Spleen (tissue), 11 donors: ENCODE measurements at regions not wholly inside any gene's neighbourhood (a gene's known extent, or its start where the extent isn't known, plus 50 kb on each side); places are given as distances from the start of the nearest gene placed in this dataset.

Experiments
- DNase-seq: peaks from one replicate; pipeline ENCODE4 v3.0.0-alpha.2; 2020
- H3K27ac ChIP-seq, 8 donors: fragments of 200-600 bp; sonication (generic) in 7 of 8; 1 replicate in 4 of 8; 2 replicates in 4 of 8; pipeline versions ENCODE4 v1.5.0 to v1.8.0; 2016 to 2021; ENCODE audit warnings: inconsistent platforms in 4 of 8, mild to moderate bottlenecking in 4 of 8, moderate library complexity in 1 of 8
- H3K27me3 ChIP-seq, 7 donors: fragments of 200-600 bp; sonication (generic) in 6 of 7; replicated peaks in 1 of 7; 1 replicate in 4 of 7; 2 replicates in 3 of 7; pipeline versions ENCODE4 v1.5.0 to v1.8.0; 2016 to 2021; ENCODE audit warnings: inconsistent platforms in 3 of 7, mild to moderate bottlenecking in 1 of 7
- H3K36me3 ChIP-seq, 6 donors: fragments of 200-600 bp; sonication (generic) in 5 of 6; 1 replicate in 4 of 6; 2 replicates in 2 of 6; pipeline versions ENCODE4 v1.5.0 to v1.8.0; 2016 to 2021; ENCODE audit warnings: inconsistent platforms in 2 of 6
- H3K4me1 ChIP-seq, 6 donors: fragments of 200-600 bp; sonication (generic) in 5 of 6; 1 replicate in 3 of 6; 2 replicates in 3 of 6; pipeline versions ENCODE4 v1.5.0 to v1.8.0; 2016 to 2021; ENCODE audit warnings: inconsistent platforms in 3 of 6
- H3K4me3 ChIP-seq, 8 donors: fragments of 200-600 bp; sonication (generic) in 7 of 8; 1 replicate in 4 of 8; 2 replicates in 4 of 8; pipeline versions ENCODE4 v1.5.0 to v1.8.0; 2016 to 2021; ENCODE audit warnings: inconsistent platforms in 4 of 8, mild to moderate bottlenecking in 4 of 8, moderate library complexity in 2 of 8
- H3K9me3 ChIP-seq, 8 donors: fragments of 200-600 bp; sonication (generic) in 7 of 8; 1 replicate in 4 of 8; 2 replicates in 4 of 8; pipeline versions ENCODE4 v1.5.0 to v1.8.0; 2016 to 2021; ENCODE audit warnings: inconsistent platforms in 4 of 8
- POLR2A ChIP-seq, 3 donors: fragments of 450-650 bp; IDR thresholded peaks; one replicate each; pipeline ENCODE4 v1.5.1; 2017; ENCODE audit warnings: antibody characterized with exemption in 3 of 3, mild to moderate bottlenecking in 1 of 3
- POLR2AphosphoS5 ChIP-seq, 3 donors: sonication (generic); formaldehyde crosslinking; IDR thresholded peaks; one replicate each; pipeline ENCODE4 v1.5.1; 2017; ENCODE audit warnings: antibody characterized with exemption in 3 of 3
- WGBS, 5 donors: extraction: QIAGEN DNeasy Blood & Tissue Kit in 3 of 5; methylation state at CpG; one replicate each; pipeline versions ENCODE4 v1.1.5 to v1.1.7; 2013 to 2018; 5-methylcytosine and 5-hydroxymethylcytosine counted together
- intact Hi-C: fragments of 100-400 bp; cut with DNase I; formaldehyde crosslinking; loops from one replicate; pipeline ENCODE4 v1.15.0; 2023; ENCODE audit warnings: low total_unique reads
- TF ChIP-seq, protein P1 (sequence below), 11 experiments: fragments of 200-600 bp in 7 of 11; fragments of 450-650 bp in 4 of 11; sonication (generic) in 4 of 11; IDR thresholded peaks in 8 of 11; conservative IDR thresholded peaks in 3 of 11; 1 replicate in 7 of 11; 2 replicates in 4 of 11; pipeline versions ENCODE4 v1.4.0 to v1.8.0; 2016 to 2021; ENCODE audit warnings: antibody characterized with exemption in 11 of 11, inconsistent platforms in 4 of 11, mild to moderate bottlenecking in 1 of 11
- donor health status: healthy with polysubstance abuse.
- donor health status: DM: no; HTN: no; CAD: no; lungs with moderate emphysema.
- donor health status: DM: no; HTN: no; CAD: no.
- donor health status: Bipolar disorder and iron deficiency.
- donor health status: healthy.
- donor health status: DM: no; HTN: no; CAD: no.
- donor health status: DM: yes; HTN: yes; CAD: no.

DNA sequence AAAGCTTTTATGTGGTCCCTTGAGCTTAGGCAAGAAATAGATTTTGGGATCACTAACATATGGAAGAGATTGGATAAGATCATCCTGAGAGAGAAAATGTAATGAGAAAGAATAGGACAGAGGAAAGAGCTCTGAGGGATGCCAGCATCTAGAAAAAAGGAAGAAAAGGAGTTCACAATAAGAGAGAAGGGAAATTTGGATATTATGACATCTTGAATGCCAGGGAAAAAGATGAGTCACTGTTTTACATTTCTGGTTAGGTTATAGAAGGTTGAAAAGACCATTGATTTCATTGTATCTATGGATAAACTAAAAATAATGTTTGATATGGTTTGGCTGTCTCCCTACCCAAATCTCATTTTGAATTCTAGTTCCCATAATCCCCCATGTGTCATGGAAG, 208.5 kb downstream of the MAD2L1 start:
- Histone ChIP-seq H3K4me3 (no peak overlapping the region), H3K36me3 (no peaks in the 10 kb centered on the region), H3K27ac (no peak overlapping the region), H3K9me3 (no peaks in the 10 kb centered on the region), H3K27me3 (no peaks in the 10 kb centered on the region), H3K4me1 (no peaks in the 10 kb centered on the region)
- intact Hi-C loops: no loop called here
- DNase-seq: no peak
- no peak for TF ChIP-seq POLR2A (IDR thresholded peaks at IDR 0.05)
- no peak for TF ChIP-seq POLR2AphosphoS5 (IDR thresholded peaks at IDR 0.05)
- TF ChIP-seq, protein P1, sequence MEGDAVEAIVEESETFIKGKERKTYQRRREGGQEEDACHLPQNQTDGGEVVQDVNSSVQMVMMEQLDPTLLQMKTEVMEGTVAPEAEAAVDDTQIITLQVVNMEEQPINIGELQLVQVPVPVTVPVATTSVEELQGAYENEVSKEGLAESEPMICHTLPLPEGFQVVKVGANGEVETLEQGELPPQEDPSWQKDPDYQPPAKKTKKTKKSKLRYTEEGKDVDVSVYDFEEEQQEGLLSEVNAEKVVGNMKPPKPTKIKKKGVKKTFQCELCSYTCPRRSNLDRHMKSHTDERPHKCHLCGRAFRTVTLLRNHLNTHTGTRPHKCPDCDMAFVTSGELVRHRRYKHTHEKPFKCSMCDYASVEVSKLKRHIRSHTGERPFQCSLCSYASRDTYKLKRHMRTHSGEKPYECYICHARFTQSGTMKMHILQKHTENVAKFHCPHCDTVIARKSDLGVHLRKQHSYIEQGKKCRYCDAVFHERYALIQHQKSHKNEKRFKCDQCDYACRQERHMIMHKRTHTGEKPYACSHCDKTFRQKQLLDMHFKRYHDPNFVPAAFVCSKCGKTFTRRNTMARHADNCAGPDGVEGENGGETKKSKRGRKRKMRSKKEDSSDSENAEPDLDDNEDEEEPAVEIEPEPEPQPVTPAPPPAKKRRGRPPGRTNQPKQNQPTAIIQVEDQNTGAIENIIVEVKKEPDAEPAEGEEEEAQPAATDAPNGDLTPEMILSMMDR (IDR thresholded peaks at IDR 0.05 in 8 of 11, conservative IDR thresholded peaks at IDR 0.05 in 3 of 11): no peak

DNA sequence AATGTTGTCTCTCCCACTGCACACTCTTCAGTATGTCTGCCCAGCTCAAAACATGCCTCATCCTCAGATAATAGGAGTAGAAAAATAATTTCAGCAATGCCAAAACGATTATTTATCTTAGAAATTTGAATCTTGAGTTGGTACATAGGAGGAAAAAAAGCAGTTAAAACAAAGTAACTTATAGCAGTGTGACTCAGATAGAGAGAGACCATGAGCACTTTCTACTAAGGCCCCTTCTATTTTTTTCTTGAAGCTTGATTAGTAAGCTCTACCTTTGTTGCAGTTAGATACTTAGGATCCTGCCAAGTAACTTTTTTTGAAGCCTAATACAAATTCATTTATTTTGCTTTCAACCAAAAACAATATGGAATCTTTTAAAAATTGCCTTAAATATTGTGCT, 212.3 kb downstream of the MAD2L1 start:
- no peaks in the 10 kb centered on the region for H3K36me3 ChIP-seq
- no peak for DNase-seq
- TF ChIP-seq POLR2AphosphoS5 (IDR thresholded peaks at IDR 0.05) (no peak), POLR2A (IDR thresholded peaks at IDR 0.05) (no peak)
- TF ChIP-seq, protein P1 (IDR thresholded peaks at IDR 0.05 in 8 of 11, conservative IDR thresholded peaks at IDR 0.05 in 3 of 11): no peak
- intact Hi-C loops: no loop called here
- H3K4me3 ChIP-seq: no peak overlapping the region
- WGBS, 5 donors: 23 to 62% (median 32%) methylated on average over 1 of the region's 1 CpG
- H3K9me3 ChIP-seq: no peaks in the 10 kb centered on the region
- H3K4me1 ChIP-seq: no peaks in the 10 kb centered on the region
- H3K27me3 ChIP-seq: no peaks in the 10 kb centered on the region
- H3K27ac ChIP-seq: no peak overlapping the region

DNA sequence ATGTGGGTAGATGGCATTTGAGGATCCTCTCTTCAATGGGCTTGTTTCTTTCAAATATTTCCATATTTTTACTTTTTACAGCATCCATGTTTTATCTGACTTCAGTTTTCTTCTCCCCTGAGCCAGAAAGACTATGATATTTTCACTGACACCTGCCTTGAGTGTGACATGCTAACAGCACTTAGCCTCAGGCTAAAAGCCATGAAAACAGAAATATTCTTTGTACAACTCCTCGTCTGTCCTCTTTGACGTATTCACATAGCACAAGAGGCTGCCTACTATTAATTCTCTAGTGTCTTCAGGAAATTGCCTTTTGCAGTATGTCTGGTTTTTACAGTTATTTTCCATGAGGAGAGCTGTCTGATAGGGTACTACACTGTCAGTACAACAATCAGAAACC, 215.0 kb downstream of the MAD2L1 start:
- Histone ChIP-seq H3K9me3 (peaks cover 0 to 7% (median 0%) of the 10 kb centered on the region in 8 donors), H3K27me3 (no peaks in the 10 kb centered on the region), H3K36me3 (no peaks in the 10 kb centered on the region), H3K4me3 (no peak overlapping the region), H3K4me1 (no peaks in the 10 kb centered on the region), H3K27ac (no peak overlapping the region)
- DNase-seq: no peak
- intact Hi-C loops: no loop called here
- TF ChIP-seq POLR2AphosphoS5 (IDR thresholded peaks at IDR 0.05): no peak
- no peak for TF ChIP-seq POLR2A (IDR thresholded peaks at IDR 0.05)
- TF ChIP-seq, protein P1 (IDR thresholded peaks at IDR 0.05 in 8 of 11, conservative IDR thresholded peaks at IDR 0.05 in 3 of 11): no peak
- 77 to 93% (median 85%) methylated on average over 2 of the region's 2 CpGs for WGBS, 5 donors

DNA sequence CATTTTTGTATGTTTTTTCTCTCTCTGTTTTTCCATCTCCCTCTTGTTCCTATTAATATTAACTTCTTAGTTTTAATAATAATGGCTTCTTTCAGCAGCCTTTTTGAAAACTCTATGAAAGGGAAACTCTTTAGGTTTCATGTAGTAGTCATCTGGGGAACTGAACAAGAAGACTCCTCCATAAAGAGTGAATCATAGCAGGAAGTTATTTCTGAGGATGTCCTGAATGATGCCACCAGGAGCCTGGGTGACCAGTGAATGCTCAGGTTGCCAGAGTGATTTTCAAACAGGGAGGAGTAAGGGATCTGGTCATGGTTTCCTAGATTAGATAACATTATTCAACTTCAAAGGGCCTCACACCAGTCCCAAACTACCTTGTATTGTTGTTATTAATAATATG, 212.8 kb upstream of the PDE5A start:
- TF ChIP-seq POLR2AphosphoS5 (IDR thresholded peaks at IDR 0.05): no peak
- TF ChIP-seq POLR2A (IDR thresholded peaks at IDR 0.05): no peak
- TF ChIP-seq, protein P1 (IDR thresholded peaks at IDR 0.05 in 8 of 11, conservative IDR thresholded peaks at IDR 0.05 in 3 of 11): no peak
- H3K27me3 ChIP-seq: no peaks in the 10 kb centered on the region
- H3K36me3 ChIP-seq: no peaks in the 10 kb centered on the region
- H3K4me1 ChIP-seq: no peaks in the 10 kb centered on the region
- DNase-seq: no peak
- H3K27ac ChIP-seq: no peak overlapping the region
- no peak overlapping the region for H3K4me3 ChIP-seq
- peaks cover 0 to 8% (median 0%) of the 10 kb centered on the region in 8 donors for H3K9me3 ChIP-seq
- intact Hi-C loops: no loop called here
